GM10266 (cell line): ENCODE measurements at regions not wholly inside any gene's neighbourhood (a gene's known extent, or its start where the extent isn't known, plus 50 kb on each side); places are given as distances from the start of the nearest gene placed in this dataset.
"Not testable (repeated sequence)": the region's sequence is repeated elsewhere in the genome, so short reads cannot be mapped to it uniquely, and the experiment has no call there.

Experiments
- DNase-seq: peaks from one replicate; pipeline ENCODE4 v3.0.0; 2012; ENCODE audit errors: extremely low spot score
- TF ChIP-seq, protein P1 (sequence below): IDR thresholded peaks from 2 replicates; pipeline ENCODE4 v1.5.1; 2012; ENCODE audit warnings: mild to moderate bottlenecking, low read depth; ENCODE audit not compliant: control insufficient read depth, insufficient read depth; ENCODE audit errors: missing control alignments

DNA sequence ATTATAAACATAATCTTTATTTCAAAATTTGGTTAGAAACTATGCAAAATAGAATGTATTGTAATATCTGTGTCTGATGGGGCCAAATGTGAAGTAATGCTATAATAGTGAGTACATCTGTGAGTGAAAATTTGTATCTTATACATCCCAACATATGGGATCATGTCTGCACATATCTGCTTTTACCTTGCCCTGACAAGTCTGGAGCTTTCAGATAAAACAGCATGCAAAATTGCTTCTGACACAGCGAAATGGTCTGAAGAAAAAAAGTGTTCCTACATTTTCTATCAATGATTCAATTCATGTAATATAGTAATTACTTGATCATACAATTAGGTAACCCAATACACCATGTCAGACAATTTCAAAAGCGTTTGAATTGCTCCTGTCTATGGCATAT is 58.1 kb upstream of the P3H2 start:
- TF ChIP-seq, protein P1, sequence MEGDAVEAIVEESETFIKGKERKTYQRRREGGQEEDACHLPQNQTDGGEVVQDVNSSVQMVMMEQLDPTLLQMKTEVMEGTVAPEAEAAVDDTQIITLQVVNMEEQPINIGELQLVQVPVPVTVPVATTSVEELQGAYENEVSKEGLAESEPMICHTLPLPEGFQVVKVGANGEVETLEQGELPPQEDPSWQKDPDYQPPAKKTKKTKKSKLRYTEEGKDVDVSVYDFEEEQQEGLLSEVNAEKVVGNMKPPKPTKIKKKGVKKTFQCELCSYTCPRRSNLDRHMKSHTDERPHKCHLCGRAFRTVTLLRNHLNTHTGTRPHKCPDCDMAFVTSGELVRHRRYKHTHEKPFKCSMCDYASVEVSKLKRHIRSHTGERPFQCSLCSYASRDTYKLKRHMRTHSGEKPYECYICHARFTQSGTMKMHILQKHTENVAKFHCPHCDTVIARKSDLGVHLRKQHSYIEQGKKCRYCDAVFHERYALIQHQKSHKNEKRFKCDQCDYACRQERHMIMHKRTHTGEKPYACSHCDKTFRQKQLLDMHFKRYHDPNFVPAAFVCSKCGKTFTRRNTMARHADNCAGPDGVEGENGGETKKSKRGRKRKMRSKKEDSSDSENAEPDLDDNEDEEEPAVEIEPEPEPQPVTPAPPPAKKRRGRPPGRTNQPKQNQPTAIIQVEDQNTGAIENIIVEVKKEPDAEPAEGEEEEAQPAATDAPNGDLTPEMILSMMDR, result no peak
- no peak for DNase-seq

DNA sequence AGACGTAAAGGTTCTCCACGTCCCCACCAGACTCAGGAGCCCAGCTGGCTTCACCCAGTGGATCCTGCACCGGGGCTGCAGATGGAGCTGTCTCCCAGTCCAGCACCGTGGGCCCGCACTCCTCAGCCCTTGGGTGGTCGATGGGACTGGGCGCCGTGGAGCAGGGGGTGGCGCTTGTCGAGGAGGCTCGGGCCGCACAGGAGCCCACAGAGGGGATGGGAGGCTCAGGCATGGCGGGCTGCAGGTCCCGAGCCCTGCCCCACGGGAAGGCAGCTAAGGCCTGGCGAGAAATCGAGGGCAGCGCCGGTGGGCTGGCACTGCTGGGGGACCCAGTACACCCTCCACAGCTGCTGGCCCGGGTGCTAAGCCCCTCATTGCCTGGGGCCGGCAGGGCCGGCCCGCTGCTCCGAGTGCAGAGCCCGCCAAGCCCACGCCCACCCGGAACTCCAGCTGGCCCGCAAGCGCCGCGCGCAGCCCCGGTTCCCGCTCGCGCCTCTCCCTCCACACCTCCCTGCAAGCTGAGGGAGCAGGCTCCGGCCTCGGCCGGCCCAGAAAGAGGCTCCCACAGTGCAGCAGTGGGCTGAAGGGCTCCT is 56.3 kb upstream of the P3H2 start:
- not testable (repeated sequence) for DNase-seq

DNA sequence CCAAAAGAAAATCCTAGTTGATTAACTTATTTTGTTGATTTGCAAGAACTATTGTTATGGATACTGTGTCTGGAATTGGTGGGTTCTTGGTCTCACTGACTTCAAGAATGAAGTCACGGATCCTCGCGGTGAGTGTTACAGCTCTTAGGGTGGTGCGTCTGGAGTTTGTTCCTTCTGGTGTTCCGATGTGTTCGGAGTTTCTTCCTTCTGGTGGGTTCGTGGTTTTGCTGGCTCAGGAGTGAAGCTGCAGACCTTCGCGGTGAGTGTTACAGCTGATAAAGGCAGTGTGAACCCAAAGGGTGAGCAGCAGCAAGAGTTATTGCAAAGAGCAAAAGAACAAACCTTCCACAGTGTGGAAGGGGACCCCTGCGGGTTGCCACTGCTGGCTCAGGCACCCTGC is 55.4 kb upstream of the P3H2 start:
- DNase-seq, result not testable (repeated sequence)

DNA sequence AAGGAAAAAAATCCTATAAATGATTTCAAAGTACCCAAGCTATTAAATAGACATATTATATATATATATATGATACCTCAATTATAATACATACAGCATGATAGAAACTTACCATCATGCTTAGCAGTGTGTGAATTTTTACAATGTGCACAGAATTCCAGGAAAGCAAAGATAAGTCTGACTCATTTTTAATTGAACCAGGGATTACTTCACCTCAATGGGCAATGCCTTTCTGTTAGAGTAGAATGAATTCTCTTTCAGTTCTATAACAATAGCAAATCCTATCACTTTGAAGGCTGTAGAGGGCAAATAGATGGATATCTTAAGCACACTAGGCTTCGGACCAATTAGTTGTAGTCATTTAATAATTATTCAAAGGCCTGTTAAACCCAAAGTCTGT is 54.8 kb upstream of the P3H2 start:
- TF ChIP-seq, protein P1, result no peak
- no peak for DNase-seq

DNA sequence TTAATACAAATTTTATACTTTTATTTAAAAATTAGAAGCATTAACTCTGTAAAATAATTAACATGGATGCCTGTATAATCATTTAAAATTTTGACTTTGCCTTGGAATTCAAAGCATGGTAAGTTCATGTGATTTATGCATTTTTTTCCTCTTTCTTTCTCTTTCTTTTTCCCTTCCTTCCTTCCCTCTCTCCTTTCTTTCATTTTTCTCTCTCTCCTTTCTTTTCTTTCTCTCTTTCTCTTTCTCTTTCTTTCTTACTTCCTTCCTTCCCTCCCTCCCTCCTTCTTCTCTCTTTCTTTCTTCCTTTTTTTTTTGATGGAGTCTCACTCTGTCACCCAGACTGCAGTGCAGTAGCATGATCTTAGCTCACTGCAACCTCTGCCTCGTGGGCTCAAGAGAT is 53.8 kb upstream of the P3H2 start:
- DNase-seq, result no peak
- TF ChIP-seq, protein P1, result no peak

DNA sequence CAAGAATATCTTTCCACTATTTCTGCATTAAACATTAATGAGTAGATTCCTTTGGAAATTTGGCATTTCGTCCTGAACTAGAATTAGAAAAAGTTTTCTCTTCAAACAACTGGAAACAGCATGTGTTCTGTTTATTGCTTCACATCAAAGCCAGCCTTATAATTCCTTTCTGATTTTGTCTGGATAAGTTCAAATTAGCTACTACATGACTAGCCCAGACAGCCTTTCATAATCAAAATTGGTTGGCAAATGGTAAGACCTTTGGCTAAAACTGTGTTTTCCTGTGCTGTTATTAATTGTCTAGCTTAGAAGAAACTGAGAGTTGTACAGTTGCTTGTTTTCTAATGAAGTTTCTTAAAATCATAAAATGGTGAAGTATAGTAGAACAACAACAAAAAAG is 52.7 kb upstream of the P3H2 start:
- no peak for DNase-seq
- TF ChIP-seq, protein P1, result no peak

DNA sequence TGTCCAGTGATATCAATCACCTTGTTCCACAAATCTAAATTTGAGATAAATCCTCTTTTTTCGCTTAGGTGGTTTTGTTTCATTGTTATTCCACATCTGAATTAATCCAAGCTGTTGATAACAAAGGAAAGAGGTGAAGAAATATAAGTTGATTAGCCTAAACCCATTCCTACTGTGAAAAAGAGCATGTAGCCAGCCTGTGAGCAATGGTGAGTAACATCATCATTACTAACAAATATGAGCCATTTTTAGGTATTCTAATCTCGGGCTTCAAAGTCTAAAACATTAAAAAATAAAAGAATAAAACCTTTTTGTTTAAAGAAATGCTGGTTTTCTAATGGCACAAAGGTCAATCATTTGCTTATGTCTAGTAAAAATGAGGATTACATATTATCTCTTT is 52.1 kb upstream of the P3H2 start:
- TF ChIP-seq, protein P1, result no peak
- DNase-seq, result no peak
